Psoas muscle (tissue), 7 donors: ENCODE measurements at regions not wholly inside any gene's neighbourhood (a gene's known extent, or its start where the extent isn't known, plus 50 kb on each side); places are given as distances from the start of the nearest gene placed in this dataset.

Source experiments
- ATAC-seq, 4 donors: fragments of 200-7000 bp; cut with Tn5 transposase; one replicate each; pipeline ENCODE4 v1.9.1; 2020; ENCODE audit warnings: moderate library complexity in 3 of 4, mild to moderate bottlenecking in 2 of 4
- DNase-seq, 2 donors: peaks; one replicate each; pipeline ENCODE4 v3.0.0-alpha.2; 2020
- H3K27ac ChIP-seq: fragments of 200-600 bp; one replicate; pipeline ENCODE4 v1.8.0; 2022
- H3K27me3 ChIP-seq, 3 donors: fragments of 200-600 bp in 1 of 3; one replicate each; pipeline versions ENCODE4 v1.6.1 to v1.8.0; 2013 to 2022; ENCODE audit warnings: low read length in 2 of 3, mild to moderate bottlenecking in 2 of 3, moderate library complexity in 1 of 3; ENCODE audit not compliant: insufficient read depth in 3 of 3
- H3K36me3 ChIP-seq, 2 donors: fragments of 200-600 bp in 1 of 2; one replicate each; pipeline versions ENCODE4 v1.6.1 to v1.8.0; 2013 to 2022; ENCODE audit warnings: low read depth in 1 of 2, mild to moderate bottlenecking in 1 of 2, moderate library complexity in 1 of 2; ENCODE audit not compliant: insufficient read depth in 1 of 2
- H3K4me1 ChIP-seq: fragments of 200-600 bp; one replicate; pipeline ENCODE4 v1.8.0; 2022
- H3K4me3 ChIP-seq: fragments of 200-600 bp; one replicate; pipeline ENCODE4 v1.8.0; 2022; ENCODE audit warnings: mild to moderate bottlenecking
- H3K9me3 ChIP-seq: fragments of 200-600 bp; one replicate; pipeline ENCODE4 v1.8.0; 2022
- CTCF ChIP-seq: fragments of 200-600 bp; IDR thresholded peaks from one replicate; pipeline ENCODE4 v1.8.0; 2022; ENCODE audit warnings: antibody characterized with exemption
- WGBS, 3 donors: extraction: QIAGEN DNeasy Blood & Tissue Kit; methylation state at CpG; one replicate each; pipeline versions ENCODE4 v1.1.6 to v1.1.7; 2013; 5-methylcytosine and 5-hydroxymethylcytosine counted together
- intact Hi-C, 2 donors: fragments of 100-400 bp; cut with DNase I; formaldehyde crosslinking; loops; one replicate each; pipeline versions ENCODE4 v1.11.0 to v1.14.2; 2022
- donor health status: healthy with polysubstance abuse.
- donor health status: DM: no; HTN: no; CAD: no; lungs with moderate emphysema.
- donor health status: Bipolar disorder and iron deficiency.
- donor health status: healthy.
- donor health status: DM: yes; HTN: yes; CAD: no.
- donor health status: DM: no; HTN: no; CAD: no.
- donor health status: DM: yes; HTN: yes; CAD: no.

GRCh38 chr2:136420346-136420745 lies 302.4 kb upstream of the CXCR4 start:
- Histone ChIP-seq H3K27me3 (peaks cover 0 to 5% (median 0%) of the 10 kb centered on the region in 3 donors), H3K4me3 (no peak overlapping the region), H3K36me3 (no peaks in the 10 kb centered on the region), H3K27ac (no peak overlapping the region), H3K4me1 (no peaks in the 10 kb centered on the region), H3K9me3 (no peaks in the 10 kb centered on the region)
- ATAC-seq = no peak
- intact Hi-C loops = loop anchor here (5.0 to 10.0 kb wide), 2 partner anchors 1414 to 1417 kb away; no protein-coding TSS in a partner anchor
- no peak for TF ChIP-seq CTCF
- WGBS, 3 donors = 67 to 81% (median 69%) methylated on average over 6 of the region's 6 CpGs
- no peak for DNase-seq

GRCh38 chr2:136411946-136412345 lies 294.0 kb upstream of the CXCR4 start:
- Histone ChIP-seq H3K27ac (no peak overlapping the region), H3K36me3 (no peaks in the 10 kb centered on the region), H3K9me3 (no peaks in the 10 kb centered on the region), H3K4me1 (no peaks in the 10 kb centered on the region), H3K4me3 (no peak overlapping the region), H3K27me3 (no peaks in the 10 kb centered on the region)
- no peak for TF ChIP-seq CTCF
- DNase-seq (no peak), ATAC-seq (no peak)
- 73 to 93% (median 85%) methylated on average over 1 of the region's 1 CpG for WGBS, 3 donors
- intact Hi-C loops = no loop called here

- no peaks in the 10 kb centered on the region for H3K4me1 ChIP-seq
- 86 to 90% (median 88%) methylated on average over 6 of the region's 6 CpGs for WGBS, 3 donors
- intact Hi-C loops = no loop called here
These were observed 292.7 kb upstream of the CXCR4 start for GRCh38 chr2:136410673-136411072.

GRCh38 chr2:136408795-136409194 lies 290.8 kb upstream of the CXCR4 start:
- Histone ChIP-seq H3K36me3 (no peaks in the 10 kb centered on the region), H3K27me3 (no peaks in the 10 kb centered on the region), H3K4me1 (no peaks in the 10 kb centered on the region), H3K27ac (no peak overlapping the region), H3K9me3 (no peaks in the 10 kb centered on the region), H3K4me3 (no peak overlapping the region)
- intact Hi-C loops = no loop called here
- WGBS, 3 donors = 87 to 92% (median 89%) methylated on average over 3 of the region's 3 CpGs
- ATAC-seq (no peak), DNase-seq (no peak)
- TF ChIP-seq CTCF = no peak

More at GRCh38 chr2:136410673-136411072, 292.7 kb upstream of the CXCR4 start:
- no peaks in the 10 kb centered on the region for H3K36me3 ChIP-seq
- H3K27me3 ChIP-seq = no peaks in the 10 kb centered on the region
- DNase-seq = no peak
- no peak overlapping the region for H3K27ac ChIP-seq
- TF ChIP-seq CTCF = no peak
- H3K9me3 ChIP-seq = no peaks in the 10 kb centered on the region
- ATAC-seq = no peak
- H3K4me3 ChIP-seq = no peak overlapping the region

- TF ChIP-seq CTCF = no peak
- no peak for DNase-seq
These were observed 290.0 kb upstream of the CXCR4 start for GRCh38 chr2:136407952-136408318.

More at GRCh38 chr2:136407952-136408318, 290.0 kb upstream of the CXCR4 start:
- H3K27me3 ChIP-seq = no peaks in the 10 kb centered on the region
- WGBS, 3 donors = 82 to 83% (median 83%) methylated on average over 8 of the region's 8 CpGs
- no peaks in the 10 kb centered on the region for H3K36me3 ChIP-seq
- intact Hi-C loops = no loop called here
- H3K9me3 ChIP-seq = no peaks in the 10 kb centered on the region
- no peaks in the 10 kb centered on the region for H3K4me1 ChIP-seq
- no peak for ATAC-seq
- H3K4me3 ChIP-seq = no peak overlapping the region
- H3K27ac ChIP-seq = no peak overlapping the region
